ENCODE measurements at regions not wholly inside any gene's neighbourhood (a gene's known extent, or its start where the extent isn't known, plus 50 kb on each side); places are given as distances from the start of the nearest gene placed in this dataset.

DNA sequence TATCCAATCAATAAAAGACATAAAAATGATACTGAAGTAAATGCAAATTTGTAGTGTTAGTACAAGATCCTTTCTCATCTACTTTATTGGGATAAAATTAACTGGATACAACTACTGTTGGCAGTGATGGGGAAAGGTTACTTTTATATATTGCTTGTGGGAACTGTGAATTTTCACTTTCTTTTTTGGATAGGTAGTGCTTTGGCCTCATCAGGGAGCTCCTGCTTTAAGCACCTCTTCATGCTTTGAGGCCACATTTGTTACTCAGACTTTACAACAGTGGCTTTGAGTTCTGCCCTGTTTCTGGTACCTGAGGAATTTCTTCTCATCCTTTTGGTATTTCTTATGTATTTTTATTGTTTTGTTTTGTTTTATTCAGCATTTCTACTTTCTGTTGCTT lies 134.7 kb upstream of the XIST start (continued):
- TF ChIP-seq JUND (IDR thresholded peaks at IDR 0.05) (no peak), POLR2AphosphoS5 (IDR thresholded peaks at IDR 0.05; ENCODE audit: low read depth, low read length) (no peak), ELF1 (IDR thresholded peaks at IDR 0.05; ENCODE audit: borderline replicate concordance, low read depth) (no peak), ZNF274 (IDR thresholded peaks at IDR 0.05; ENCODE audit: low read depth, low read length) (no peak)

GRCh38 chrX:73979551-73980131 lies 127.1 kb upstream of the XIST start:
- intact Hi-C loops (cut with micrococcal nuclease): no loop called here
- H3K4me2 ChIP-seq (ENCODE audit: low read length): no peak overlapping the region
- POLR2A ChIA-PET: no interaction called here
- no peak overlapping the region for H3K9ac ChIP-seq (ENCODE audit: low read length)
- RAD21 ChIA-PET (ENCODE audit: low non-redundant PET in 1 of 2, low total read pairs in 2 of 2, uncharacterized antibody in 2 of 2, unreplicated experiment in 2 of 2): no interaction called here
- H3K9me3 ChIP-seq (ENCODE audit: control insufficient read depth in 1 of 2, insufficient read depth in 1 of 2, low read depth in 1 of 2, low read length in 2 of 2): no peaks in the 10 kb centered on the region
- H2AFZ ChIP-seq (ENCODE audit: low read depth, low read length, poor library complexity, severe bottlenecking): no peak overlapping the region
- no peak for ATAC-seq
- CTCF ChIA-PET: no interaction called here
- no peak for DNase-seq (ENCODE audit: low read depth, low spot score)
- BruUV-seq (replicated peaks): no TSS peak
- H3K4me1 ChIP-seq (ENCODE audit: control insufficient read depth in 1 of 2, insufficient read depth in 2 of 2, low read length in 2 of 2): no peaks in the 10 kb centered on the region
- peaks cover 72% of the 10 kb centered on the region for H3K79me2 ChIP-seq (ENCODE audit: insufficient read depth, low read length)
- H3K9me2 ChIP-seq (ENCODE audit: insufficient read depth): no peaks in the 10 kb centered on the region
- TF ChIP-seq YY1 (IDR thresholded peaks at IDR 0.05; ENCODE audit: extremely low read depth, insufficient replicate concordance, low read depth, low read length) (no peak), SIN3A (IDR thresholded peaks at IDR 0.05; ENCODE audit: low read depth) (no peak), TCF7L2 (IDR thresholded peaks at IDR 0.05; ENCODE audit: borderline replicate concordance, extremely low read depth, insufficient read depth, insufficient read length) (no peak), SP1 (IDR thresholded peaks at IDR 0.05; ENCODE audit: low read depth) (no peak), FOSL1 (IDR thresholded peaks at IDR 0.05; ENCODE audit: low read depth) (no peak), ZFX (IDR thresholded peaks at IDR 0.05) (no peak), EZH2 (IDR thresholded peaks at IDR 0.05) (no peak), ELF1 (IDR thresholded peaks at IDR 0.05; ENCODE audit: borderline replicate concordance, low read depth) (no peak), ATF3 (IDR thresholded peaks at IDR 0.05) (no peak), EZH2phosphoT487 (IDR thresholded peaks at IDR 0.05; ENCODE audit: borderline replicate concordance) (no peak), CEBPB (IDR thresholded peaks at IDR 0.05; ENCODE audit: low read depth) (no peak), RAD21 (IDR thresholded peaks at IDR 0.05; ENCODE audit: low read depth) (no peak), EGR1 (IDR thresholded peaks at IDR 0.05; ENCODE audit: low read depth) (no peak), JUND (IDR thresholded peaks at IDR 0.05) (no peak), POLR2A (IDR thresholded peaks at IDR 0.05; ENCODE audit: borderline replicate concordance, extremely low read depth, insufficient read depth, insufficient read length) (no peak), REST (IDR thresholded peaks at IDR 0.05; ENCODE audit: low read depth) (no peak)
- TF ChIP-seq, protein P1, sequence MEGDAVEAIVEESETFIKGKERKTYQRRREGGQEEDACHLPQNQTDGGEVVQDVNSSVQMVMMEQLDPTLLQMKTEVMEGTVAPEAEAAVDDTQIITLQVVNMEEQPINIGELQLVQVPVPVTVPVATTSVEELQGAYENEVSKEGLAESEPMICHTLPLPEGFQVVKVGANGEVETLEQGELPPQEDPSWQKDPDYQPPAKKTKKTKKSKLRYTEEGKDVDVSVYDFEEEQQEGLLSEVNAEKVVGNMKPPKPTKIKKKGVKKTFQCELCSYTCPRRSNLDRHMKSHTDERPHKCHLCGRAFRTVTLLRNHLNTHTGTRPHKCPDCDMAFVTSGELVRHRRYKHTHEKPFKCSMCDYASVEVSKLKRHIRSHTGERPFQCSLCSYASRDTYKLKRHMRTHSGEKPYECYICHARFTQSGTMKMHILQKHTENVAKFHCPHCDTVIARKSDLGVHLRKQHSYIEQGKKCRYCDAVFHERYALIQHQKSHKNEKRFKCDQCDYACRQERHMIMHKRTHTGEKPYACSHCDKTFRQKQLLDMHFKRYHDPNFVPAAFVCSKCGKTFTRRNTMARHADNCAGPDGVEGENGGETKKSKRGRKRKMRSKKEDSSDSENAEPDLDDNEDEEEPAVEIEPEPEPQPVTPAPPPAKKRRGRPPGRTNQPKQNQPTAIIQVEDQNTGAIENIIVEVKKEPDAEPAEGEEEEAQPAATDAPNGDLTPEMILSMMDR (IDR thresholded peaks at IDR 0.05 in 2 of 3, conservative IDR thresholded peaks at IDR 0.05 in 1 of 3; ENCODE audit: borderline replicate concordance in 1 of 3, insufficient read depth in 1 of 3, low read depth in 2 of 3, low read length in 2 of 3): no peak
- no peaks in the 10 kb centered on the region for H3K36me3 ChIP-seq (ENCODE audit: control insufficient read depth in 1 of 2, insufficient read depth in 2 of 2, low read length in 2 of 2)
- no peak overlapping the region for H3K4me3 ChIP-seq (replicated peaks in 1 of 2; ENCODE audit: low read depth in 1 of 2, low read length in 2 of 2)
- H3K27me3 ChIP-seq (ENCODE audit: insufficient read depth, low read length): no peaks in the 10 kb centered on the region
- no peaks in the 10 kb centered on the region for H4K20me1 ChIP-seq (ENCODE audit: insufficient read depth)
- H3K27ac ChIP-seq (ENCODE audit: low read depth, low read length): no peak overlapping the region
